ENCODE measurements at regions not wholly inside any gene's neighbourhood (a gene's known extent, or its start where the extent isn't known, plus 50 kb on each side); places are given as distances from the start of the nearest gene placed in this dataset.
"Not testable (repeated sequence)": the region's sequence is repeated elsewhere in the genome, so short reads cannot be mapped to it uniquely, and the experiment has no call there.

DNA sequence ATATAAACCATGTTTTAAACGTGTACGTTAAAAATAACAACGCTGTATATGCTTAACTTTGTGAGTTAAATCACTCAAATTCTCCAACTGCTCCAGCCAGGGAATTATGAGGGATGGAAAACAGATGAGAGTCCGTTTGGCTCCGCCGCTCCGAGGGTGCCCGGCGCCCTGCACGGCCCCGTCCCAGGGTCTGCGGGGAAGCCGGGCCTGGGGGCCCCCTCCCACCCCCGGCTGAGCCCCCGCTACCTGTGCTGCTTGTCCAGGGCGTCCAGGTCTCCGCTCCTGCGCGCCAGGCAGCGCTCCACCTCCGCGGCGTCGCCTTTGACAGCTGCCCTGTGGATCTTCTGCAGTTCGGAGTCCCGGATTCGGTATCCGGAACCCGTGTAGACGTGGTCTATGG, 415.5 kb downstream of the FOXD4L4 start:
- H3K36me3 ChIP-seq; H3K9me3 ChIP-seq; DNase-seq (ENCODE audit: low spot score); H3K27ac ChIP-seq; H3K4me1 ChIP-seq; H3K27me3 ChIP-seq: not testable (repeated sequence)
- peak overlapping the region; percentile 30 to 36 for H3K4me3 ChIP-seq

DNA sequence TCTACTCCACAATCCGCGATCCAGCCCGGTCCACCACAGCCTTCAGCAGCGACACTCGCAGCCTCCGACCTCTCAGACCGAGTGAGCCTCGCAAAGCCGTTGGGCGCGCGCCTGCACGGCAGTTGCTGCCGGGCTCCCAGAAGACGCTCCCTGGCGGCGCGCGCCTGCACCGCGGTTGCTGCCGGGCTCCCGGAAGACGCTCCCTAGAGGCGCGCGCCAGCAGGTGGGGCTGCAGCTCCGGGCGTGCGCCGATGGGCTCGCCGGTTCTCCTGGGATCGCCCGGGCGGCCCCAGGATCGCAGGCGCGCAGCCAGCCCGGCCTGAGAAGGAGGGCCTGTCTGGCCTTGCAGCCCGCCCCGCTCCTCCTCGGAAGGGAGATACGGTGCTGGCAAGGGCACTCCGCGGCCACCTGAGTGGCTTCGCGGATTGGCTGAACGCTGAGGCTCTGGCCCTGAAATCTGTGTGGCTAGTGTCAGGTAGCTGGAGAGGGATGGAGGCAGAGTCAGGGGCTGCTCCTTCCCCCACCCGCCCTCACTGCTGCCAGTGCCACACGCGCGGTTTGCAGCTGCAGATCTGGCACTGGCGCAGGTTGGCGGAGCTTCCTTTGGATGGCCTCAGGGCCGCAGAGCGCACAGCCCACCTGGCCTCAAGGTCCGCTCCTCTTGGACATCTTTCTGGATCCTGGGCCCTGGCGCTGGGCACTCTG, 416.2 kb downstream of the FOXD4L4 start:
- not testable (repeated sequence) for H3K4me1 ChIP-seq; H3K27me3 ChIP-seq; H3K36me3 ChIP-seq; H3K27ac ChIP-seq; DNase-seq (ENCODE audit: low spot score); H3K9me3 ChIP-seq
- peak in 1 of 2 donors; percentile 50 for TF ChIP-seq CTCF (IDR thresholded peaks at IDR 0.05)
- H3K4me3 ChIP-seq: peak overlapping the region; percentile 23 to 43

DNA sequence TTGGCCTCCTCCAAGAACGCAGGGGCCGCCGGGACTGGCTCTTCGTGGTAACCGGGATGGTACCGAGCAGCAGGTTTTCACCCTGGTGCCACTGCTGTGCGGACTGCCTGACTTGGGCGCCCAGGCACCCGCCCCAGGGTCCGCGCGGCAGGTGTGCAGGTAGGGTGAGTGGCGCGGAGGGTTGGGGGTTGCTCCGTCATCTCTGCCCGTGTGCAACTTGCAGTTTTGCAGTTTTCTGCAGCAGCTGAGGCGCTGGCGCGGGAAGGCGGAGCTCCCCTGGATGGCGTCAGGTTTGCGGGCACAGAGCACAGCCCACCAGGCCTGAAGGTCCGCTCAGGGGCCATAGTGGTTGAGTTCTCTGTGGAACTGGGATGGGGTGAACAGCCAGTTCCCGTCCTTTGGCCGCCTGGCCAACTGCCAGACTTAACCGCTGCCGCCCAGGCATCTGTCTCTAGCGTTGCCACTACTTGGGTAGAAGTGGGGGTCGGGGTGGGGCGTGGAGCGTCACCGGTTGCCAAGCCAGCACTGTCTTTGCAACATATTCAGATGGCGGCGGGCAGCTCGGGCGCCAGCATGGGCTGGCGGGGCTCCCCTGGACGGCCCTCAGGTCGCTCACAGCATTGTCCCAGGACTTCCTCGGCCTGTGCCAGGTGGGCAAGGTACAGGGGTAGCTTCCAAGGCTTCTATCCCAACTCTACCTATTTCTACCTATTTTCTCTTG, 417.2 kb downstream of the FOXD4L4 start:
- H3K27me3 ChIP-seq; DNase-seq (ENCODE audit: low spot score); H3K27ac ChIP-seq; H3K36me3 ChIP-seq; H3K9me3 ChIP-seq; H3K4me1 ChIP-seq: not testable (repeated sequence)
- peak overlapping the region; percentile 25 to 38 for H3K4me3 ChIP-seq

GRCh38 chr9:66182316-66182715, 445.4 kb downstream of the FOXD4L4 start:
- not testable (repeated sequence) for H3K9me3 ChIP-seq; H3K27me3 ChIP-seq; DNase-seq (ENCODE audit: low spot score); H3K27ac ChIP-seq; H3K36me3 ChIP-seq; H3K4me1 ChIP-seq; H3K4me3 ChIP-seq

- DNase-seq (ENCODE audit: low spot score); H3K27me3 ChIP-seq; H3K9me3 ChIP-seq; H3K4me3 ChIP-seq; H3K4me1 ChIP-seq; H3K27ac ChIP-seq; H3K36me3 ChIP-seq: not testable (repeated sequence)
Observed at GRCh38 chr9:66183648-66184047, 446.7 kb downstream of the FOXD4L4 start.

DNA sequence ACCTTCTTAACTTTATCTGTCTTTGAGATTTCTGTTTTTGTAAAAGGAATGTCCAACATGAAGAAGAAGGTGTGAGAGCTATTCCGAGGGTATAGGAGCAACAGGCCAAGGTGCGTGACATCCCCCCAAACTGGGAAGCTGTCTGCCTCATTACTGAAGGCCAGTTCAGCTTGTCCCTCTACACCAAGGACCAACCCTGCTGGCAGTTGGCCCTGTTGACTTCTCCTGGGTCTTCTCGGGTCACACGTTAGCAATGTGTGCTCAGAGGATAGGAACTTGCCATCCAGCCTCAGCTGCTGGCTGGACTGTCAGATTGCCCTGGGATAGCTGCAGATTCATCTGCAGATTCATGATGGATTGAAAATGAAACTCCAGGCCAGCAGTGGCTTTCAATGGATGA, 460.3 kb downstream of the FOXD4L4 start:
- not testable (repeated sequence) for H3K36me3 ChIP-seq; DNase-seq (ENCODE audit: low spot score); H3K9me3 ChIP-seq

DNA sequence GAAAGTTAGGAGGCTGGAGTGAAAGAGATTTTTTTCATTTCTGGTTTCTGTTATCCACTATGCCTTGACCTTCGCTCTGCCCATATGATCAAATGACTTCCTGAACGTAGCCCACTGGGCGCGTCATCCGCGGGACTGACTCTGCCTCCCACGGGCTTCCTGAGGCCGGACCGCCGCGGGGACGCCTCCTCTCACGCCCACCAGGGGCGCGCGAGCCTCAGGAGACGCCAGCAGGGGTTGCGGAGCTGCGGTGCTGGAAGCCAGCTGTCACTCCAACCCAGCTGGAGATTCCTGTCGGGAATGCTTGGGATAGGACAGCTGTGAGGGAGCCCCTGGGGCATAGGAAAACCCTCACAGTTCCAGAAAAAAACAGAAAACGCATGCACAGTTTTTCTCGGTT, 461.5 kb downstream of the FOXD4L4 start:
- H3K27me3 ChIP-seq; H3K27ac ChIP-seq; H3K36me3 ChIP-seq; DNase-seq (ENCODE audit: low spot score); H3K4me3 ChIP-seq; H3K9me3 ChIP-seq; H3K4me1 ChIP-seq: not testable (repeated sequence)

More for the DNA sequence above, 460.3 kb downstream of the FOXD4L4 start:
- H3K27ac ChIP-seq, H3K27me3 ChIP-seq, H3K4me3 ChIP-seq, H3K4me1 ChIP-seq: not testable (repeated sequence)

DNA sequence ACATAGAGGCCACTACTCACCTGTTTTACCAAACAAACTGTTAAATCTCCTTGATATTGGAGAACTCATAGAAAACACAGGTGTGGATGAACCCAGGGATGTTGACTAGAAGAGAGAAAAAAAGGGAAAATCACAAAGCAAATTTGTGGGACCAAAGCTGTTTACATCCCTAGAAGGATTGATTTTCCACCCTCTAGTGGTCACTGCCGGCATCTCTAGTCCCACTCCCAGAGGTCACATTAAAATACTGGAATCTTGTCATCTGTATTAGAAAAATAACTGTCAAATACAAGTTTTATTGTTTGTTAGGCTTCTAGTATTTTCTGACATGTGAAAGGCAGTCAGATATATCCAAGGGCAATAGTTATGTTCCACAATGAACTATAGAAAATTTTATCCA, 469.7 kb downstream of the FOXD4L4 start:
- not testable (repeated sequence) for DNase-seq (ENCODE audit: low spot score); H3K4me3 ChIP-seq

GRCh38 chr9:66207914-66208313, 471.0 kb downstream of the FOXD4L4 start:
- H3K4me3 ChIP-seq; H3K9me3 ChIP-seq; H3K27me3 ChIP-seq; H3K36me3 ChIP-seq; DNase-seq (ENCODE audit: low spot score); H3K27ac ChIP-seq; H3K4me1 ChIP-seq: not testable (repeated sequence)

More for the DNA sequence above, 469.7 kb downstream of the FOXD4L4 start:
- not testable (repeated sequence) for H3K27me3 ChIP-seq, H3K36me3 ChIP-seq, H3K4me1 ChIP-seq, H3K9me3 ChIP-seq, H3K27ac ChIP-seq

- H3K4me1 ChIP-seq; H3K27me3 ChIP-seq; H3K9me3 ChIP-seq; H3K36me3 ChIP-seq; H3K4me3 ChIP-seq; H3K27ac ChIP-seq; DNase-seq (ENCODE audit: low spot score): not testable (repeated sequence)
Observed at GRCh38 chr9:66244763-66245162, 507.8 kb downstream of the FOXD4L4 start.

DNA sequence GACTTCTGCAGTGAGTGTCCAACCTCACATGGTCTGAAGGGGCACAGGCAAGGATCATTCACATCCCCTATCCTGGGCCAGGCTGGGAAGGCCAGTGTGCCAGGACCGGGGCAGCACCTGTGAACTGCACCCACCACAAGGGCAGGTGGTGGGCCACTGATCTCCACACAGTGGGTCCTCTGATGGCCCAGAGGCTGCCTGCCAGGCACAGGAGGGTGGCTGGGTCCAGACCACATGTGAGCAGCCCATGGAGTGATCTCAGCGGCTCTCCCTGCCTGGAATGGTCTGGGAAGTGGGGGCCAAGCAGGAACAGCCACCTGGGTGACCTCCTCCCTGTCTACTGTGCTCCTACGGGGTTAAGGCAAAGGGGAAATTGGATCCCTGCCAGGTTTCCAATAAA, 508.5 kb downstream of the FOXD4L4 start:
- H3K36me3 ChIP-seq; H3K4me1 ChIP-seq; H3K4me3 ChIP-seq; H3K27me3 ChIP-seq; H3K27ac ChIP-seq; DNase-seq (ENCODE audit: low spot score); H3K9me3 ChIP-seq: not testable (repeated sequence)

DNA sequence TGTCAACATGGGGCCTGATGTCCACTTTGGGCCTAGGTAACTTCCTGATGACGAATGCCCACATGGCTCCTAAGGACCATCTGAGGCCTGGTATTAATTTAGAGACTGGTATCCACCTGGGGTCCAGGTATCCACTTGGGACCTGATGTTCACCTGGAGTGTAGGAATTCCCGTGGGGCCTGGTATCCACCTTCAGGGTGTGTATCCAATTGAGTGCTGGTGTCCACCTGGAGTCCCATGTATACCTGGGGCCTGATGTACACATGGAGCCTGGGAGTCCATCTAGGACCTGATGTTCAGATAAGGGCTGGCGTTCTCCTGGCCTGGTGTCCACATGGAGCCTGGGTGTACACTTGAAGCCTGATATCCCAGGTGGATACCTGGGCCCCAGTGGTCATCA, 520.6 kb downstream of the FOXD4L4 start:
- H3K36me3 ChIP-seq; H3K27me3 ChIP-seq; H3K4me3 ChIP-seq; H3K4me1 ChIP-seq; DNase-seq (ENCODE audit: low spot score); H3K9me3 ChIP-seq; H3K27ac ChIP-seq: not testable (repeated sequence)

DNA sequence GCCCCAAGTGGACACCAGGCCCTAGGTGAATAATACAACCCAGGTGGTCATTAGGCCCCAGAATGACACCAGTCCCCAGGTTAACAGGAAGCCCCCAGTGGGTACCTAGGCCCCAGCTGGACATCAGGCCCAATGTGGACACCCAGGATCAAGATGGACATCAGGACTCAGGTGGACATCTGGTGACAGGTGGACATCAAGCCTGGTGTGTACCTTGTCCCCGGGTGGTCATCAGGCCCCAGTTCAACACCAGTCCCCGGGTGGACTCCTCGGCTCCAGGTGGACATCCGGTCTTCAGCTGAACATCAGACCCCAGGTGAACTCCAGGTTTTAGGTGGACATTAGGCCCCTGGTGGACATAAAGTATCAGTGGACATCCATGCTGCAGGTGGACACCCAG, 524.6 kb downstream of the FOXD4L4 start:
- H3K4me1 ChIP-seq; H3K36me3 ChIP-seq; H3K4me3 ChIP-seq; H3K27ac ChIP-seq; DNase-seq (ENCODE audit: low spot score); H3K27me3 ChIP-seq; H3K9me3 ChIP-seq: not testable (repeated sequence)

DNA sequence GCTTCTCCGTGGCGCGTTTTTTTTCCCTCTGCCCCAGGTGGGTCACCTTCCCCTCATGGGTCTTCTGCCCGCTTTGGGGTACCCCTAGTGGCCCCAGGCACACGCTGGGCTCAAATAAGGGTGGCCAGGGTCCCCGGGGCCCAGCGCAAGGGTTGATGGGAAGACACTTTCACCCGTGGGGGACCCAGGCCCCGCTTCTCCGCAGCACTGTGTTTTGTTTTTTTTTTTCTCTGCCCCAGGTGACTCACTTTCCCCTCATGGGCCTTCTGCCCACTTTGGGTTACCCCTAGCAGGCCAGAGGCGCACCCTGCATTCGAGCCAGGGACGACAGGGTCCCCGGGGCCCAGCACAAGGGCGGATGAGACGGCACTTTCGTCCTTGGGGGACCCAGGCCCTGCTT, 526.7 kb downstream of the FOXD4L4 start:
- H3K27ac ChIP-seq; H3K4me3 ChIP-seq; DNase-seq (ENCODE audit: low spot score); H3K4me1 ChIP-seq; H3K9me3 ChIP-seq; H3K27me3 ChIP-seq; H3K36me3 ChIP-seq: not testable (repeated sequence)
